Thyroid gland (tissue), 4 donors: ENCODE measurements at regions not wholly inside any gene's neighbourhood (a gene's known extent, or its start where the extent isn't known, plus 50 kb on each side); places are given as distances from the start of the nearest gene placed in this dataset.

ENCODE experiments used
- DNase-seq, 2 donors: peaks; one replicate each; pipeline ENCODE4 v3.0.0-alpha.2; 2019
- H3K27ac ChIP-seq, 3 donors: fragments of 200-600 bp; sonication (generic); 1 replicate in 2 of 3; 2 replicates in 1 of 3; pipeline ENCODE4 v1.5.1; 2016 to 2019; ENCODE audit warnings: mild to moderate bottlenecking in 1 of 3, moderate library complexity in 1 of 3
- H3K27me3 ChIP-seq: fragments of 200-600 bp; sonication (generic); one replicate; pipeline ENCODE4 v1.5.1; 2019
- H3K36me3 ChIP-seq, 2 donors: fragments of 200-600 bp; sonication (generic); one replicate each; pipeline ENCODE4 v1.5.1; 2016 to 2019
- H3K4me1 ChIP-seq, 2 donors: fragments of 200-600 bp; sonication (generic); one replicate each; pipeline ENCODE4 v1.5.1; 2017 to 2019
- H3K4me3 ChIP-seq, 3 donors: fragments of 200-600 bp; sonication (generic); replicated peaks in 1 of 3; 1 replicate in 2 of 3; 2 replicates in 1 of 3; pipeline ENCODE4 v1.5.1; 2016; ENCODE audit warnings: mild to moderate bottlenecking in 1 of 3
- H3K9me3 ChIP-seq: fragments of 200-600 bp; sonication (generic); one replicate; pipeline ENCODE4 v1.5.1; 2017
- POLR2A ChIP-seq, 2 donors: fragments of 450-650 bp; IDR thresholded peaks; one replicate each; pipeline ENCODE4 v1.6.1; 2017; ENCODE audit warnings: antibody characterized with exemption in 2 of 2, mild to moderate bottlenecking in 2 of 2, moderate library complexity in 1 of 2
- WGBS, 2 donors: methylation state at CpG; one replicate each; pipeline ENCODE4 v1.1.5; 2017; 5-methylcytosine and 5-hydroxymethylcytosine counted together
- intact Hi-C: fragments of 100-400 bp; cut with DNase I; formaldehyde crosslinking; loops from one replicate; pipeline ENCODE4 v1.15.1; 2023
- TF ChIP-seq, protein P1 (sequence below), 6 experiments: fragments of 200-600 bp in 3 of 6; fragments of 450-650 bp in 3 of 6; sonication (generic) in 3 of 6; IDR thresholded peaks; one replicate each; pipeline ENCODE4 v1.5.1; 2016 to 2019; ENCODE audit warnings: antibody characterized with exemption in 6 of 6, mild to moderate bottlenecking in 2 of 6, inconsistent platforms in 1 of 6, moderate library complexity in 1 of 6

DNA sequence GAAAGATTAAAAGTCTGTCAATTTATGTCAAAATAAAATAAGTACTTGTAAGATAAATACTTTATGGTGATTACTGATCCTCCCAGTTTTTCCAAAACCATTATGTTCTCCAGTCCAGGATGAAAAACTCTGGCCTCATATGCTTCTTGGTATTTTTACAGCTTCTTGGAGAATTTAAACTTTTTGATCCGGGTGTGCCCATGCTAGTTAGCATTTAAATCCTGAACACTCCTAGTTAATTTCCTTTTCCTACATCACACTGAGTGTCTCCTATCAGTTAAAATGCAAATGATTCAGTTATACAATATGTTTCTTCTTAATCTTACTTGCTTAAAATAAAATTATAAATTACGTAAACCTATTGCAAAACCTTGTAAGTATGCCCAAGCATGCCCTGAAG, 499.9 kb upstream of the SLITRK6 start:
- Histone ChIP-seq H3K9me3 (no peaks in the 10 kb centered on the region), H3K27me3 (no peaks in the 10 kb centered on the region), H3K36me3 (no peaks in the 10 kb centered on the region), H3K4me3 (no peak overlapping the region), H3K4me1 (no peaks in the 10 kb centered on the region), H3K27ac (no peak overlapping the region)
- 88 to 91% methylated on average over 2 of the region's 2 CpGs for WGBS, 2 donors
- TF ChIP-seq, protein P1, sequence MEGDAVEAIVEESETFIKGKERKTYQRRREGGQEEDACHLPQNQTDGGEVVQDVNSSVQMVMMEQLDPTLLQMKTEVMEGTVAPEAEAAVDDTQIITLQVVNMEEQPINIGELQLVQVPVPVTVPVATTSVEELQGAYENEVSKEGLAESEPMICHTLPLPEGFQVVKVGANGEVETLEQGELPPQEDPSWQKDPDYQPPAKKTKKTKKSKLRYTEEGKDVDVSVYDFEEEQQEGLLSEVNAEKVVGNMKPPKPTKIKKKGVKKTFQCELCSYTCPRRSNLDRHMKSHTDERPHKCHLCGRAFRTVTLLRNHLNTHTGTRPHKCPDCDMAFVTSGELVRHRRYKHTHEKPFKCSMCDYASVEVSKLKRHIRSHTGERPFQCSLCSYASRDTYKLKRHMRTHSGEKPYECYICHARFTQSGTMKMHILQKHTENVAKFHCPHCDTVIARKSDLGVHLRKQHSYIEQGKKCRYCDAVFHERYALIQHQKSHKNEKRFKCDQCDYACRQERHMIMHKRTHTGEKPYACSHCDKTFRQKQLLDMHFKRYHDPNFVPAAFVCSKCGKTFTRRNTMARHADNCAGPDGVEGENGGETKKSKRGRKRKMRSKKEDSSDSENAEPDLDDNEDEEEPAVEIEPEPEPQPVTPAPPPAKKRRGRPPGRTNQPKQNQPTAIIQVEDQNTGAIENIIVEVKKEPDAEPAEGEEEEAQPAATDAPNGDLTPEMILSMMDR (IDR thresholded peaks at IDR 0.05): no peak
- no peak for TF ChIP-seq POLR2A (IDR thresholded peaks at IDR 0.05)
- DNase-seq: no peak
- intact Hi-C loops: no loop called here

DNA sequence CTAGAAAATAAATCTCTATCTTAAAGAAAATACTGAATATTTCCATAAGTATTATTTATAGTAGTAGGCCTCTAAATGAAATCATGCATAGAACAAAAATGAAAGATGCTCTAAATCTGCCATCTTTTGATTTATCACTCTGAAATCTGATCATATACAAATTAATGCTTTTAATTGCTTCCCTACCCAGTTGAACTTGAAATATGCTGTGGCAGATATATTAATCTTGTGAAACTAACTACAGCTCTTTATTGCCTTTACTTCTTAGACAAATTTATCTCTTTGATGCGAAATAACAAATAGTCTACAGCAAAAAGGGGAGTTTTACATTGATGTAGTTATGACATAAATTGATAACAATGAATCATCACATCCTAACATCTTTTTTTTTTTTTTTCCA, 510.7 kb upstream of the SLITRK6 start:
- TF ChIP-seq POLR2A (IDR thresholded peaks at IDR 0.05): no peak
- TF ChIP-seq, protein P1 (IDR thresholded peaks at IDR 0.05): no peak
- H3K4me3 ChIP-seq: no peak overlapping the region
- intact Hi-C loops: no loop called here
- no peak for DNase-seq
- H3K9me3 ChIP-seq: no peaks in the 10 kb centered on the region
- 80 to 84% methylated on average over 1 of the region's 1 CpG for WGBS, 2 donors
- H3K36me3 ChIP-seq: no peaks in the 10 kb centered on the region
- H3K4me1 ChIP-seq: no peaks in the 10 kb centered on the region
- H3K27ac ChIP-seq: no peak overlapping the region
- no peaks in the 10 kb centered on the region for H3K27me3 ChIP-seq

DNA sequence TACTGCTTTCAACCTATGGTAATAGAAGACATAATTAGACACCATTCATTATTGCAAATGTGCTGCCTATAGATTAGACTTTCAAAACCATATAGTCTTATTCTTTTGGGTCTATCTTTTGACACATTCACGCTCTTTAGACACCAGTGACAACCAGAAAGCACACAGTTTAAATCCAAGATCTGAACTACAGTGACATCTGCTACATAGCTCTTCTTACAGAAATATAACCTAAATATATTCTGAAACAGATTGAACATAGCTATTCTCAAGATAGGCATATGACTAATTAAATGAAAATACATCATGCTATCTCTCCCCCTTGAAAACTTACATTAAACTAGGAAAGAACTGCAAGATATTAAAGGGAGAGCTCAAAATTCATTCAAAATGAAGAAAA, 514.2 kb upstream of the SLITRK6 start:
- Histone ChIP-seq H3K27ac (no peak overlapping the region), H3K27me3 (no peaks in the 10 kb centered on the region), H3K4me1 (no peaks in the 10 kb centered on the region), H3K36me3 (no peaks in the 10 kb centered on the region), H3K4me3 (no peak overlapping the region), H3K9me3 (no peaks in the 10 kb centered on the region)
- TF ChIP-seq, protein P1 (IDR thresholded peaks at IDR 0.05): no peak
- no peak for TF ChIP-seq POLR2A (IDR thresholded peaks at IDR 0.05)
- intact Hi-C loops: no loop called here
- DNase-seq: no peak
- WGBS, 2 donors: 79 to 96% methylated on average over 1 of the region's 1 CpG

DNA sequence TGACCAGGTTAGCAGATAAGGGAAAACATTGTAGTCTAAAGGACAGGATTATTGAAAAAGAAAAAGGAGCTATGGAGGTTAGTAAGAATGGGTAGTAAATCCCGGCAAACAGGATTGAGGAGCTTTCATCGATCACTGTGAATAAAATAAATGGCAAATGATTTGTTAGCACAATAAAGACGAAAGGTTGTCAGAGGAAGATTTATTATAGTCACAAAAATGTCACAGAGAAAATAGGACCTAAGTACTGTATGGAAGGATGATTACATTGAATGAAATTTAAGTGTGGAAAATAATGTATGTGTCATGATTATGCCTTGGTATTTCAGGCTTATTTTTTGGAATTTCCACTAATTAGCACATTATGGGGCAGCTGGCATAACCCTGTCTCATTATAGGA, 519.2 kb upstream of the SLITRK6 start:
- no peaks in the 10 kb centered on the region for H3K36me3 ChIP-seq
- H3K27ac ChIP-seq: no peak overlapping the region
- H3K27me3 ChIP-seq: no peaks in the 10 kb centered on the region
- intact Hi-C loops: no loop called here
- TF ChIP-seq POLR2A (IDR thresholded peaks at IDR 0.05): no peak
- TF ChIP-seq, protein P1 (IDR thresholded peaks at IDR 0.05): no peak
- DNase-seq: no peak
- WGBS, 2 donors: 89 to 90% methylated on average over 3 of the region's 3 CpGs
- H3K4me3 ChIP-seq: no peak overlapping the region
- H3K4me1 ChIP-seq: no peaks in the 10 kb centered on the region
- no peaks in the 10 kb centered on the region for H3K9me3 ChIP-seq

DNA sequence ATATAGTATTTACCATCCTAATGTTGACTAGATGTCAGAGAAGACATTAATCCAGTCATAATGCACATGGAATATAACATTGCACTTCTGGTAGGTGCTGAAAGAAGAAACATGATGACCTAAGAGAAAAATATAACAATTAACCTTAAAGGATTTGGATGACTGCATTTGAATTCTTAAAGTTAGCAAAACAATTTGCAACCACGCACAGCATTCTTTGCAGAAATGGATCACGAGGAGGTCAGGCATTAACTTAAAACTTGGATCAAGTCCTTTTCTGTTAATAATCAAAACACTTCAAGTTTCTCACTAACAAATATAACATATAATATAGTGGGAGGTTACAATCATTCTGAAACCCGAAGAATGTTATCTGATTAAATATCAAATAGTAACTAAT, 525.0 kb upstream of the SLITRK6 start:
- H3K36me3 ChIP-seq: no peaks in the 10 kb centered on the region
- intact Hi-C loops: no loop called here
- H3K27me3 ChIP-seq: no peaks in the 10 kb centered on the region
- 73 to 76% methylated on average over 3 of the region's 3 CpGs for WGBS, 2 donors
- H3K4me3 ChIP-seq: no peak overlapping the region
- no peaks in the 10 kb centered on the region for H3K9me3 ChIP-seq
- TF ChIP-seq, protein P1 (IDR thresholded peaks at IDR 0.05): no peak
- no peak for TF ChIP-seq POLR2A (IDR thresholded peaks at IDR 0.05)
- no peaks in the 10 kb centered on the region for H3K4me1 ChIP-seq
- DNase-seq: no peak
- no peak overlapping the region for H3K27ac ChIP-seq
